K562 (cell line): ENCODE measurements at regions not wholly inside any gene's neighbourhood (a gene's known extent, or its start where the extent isn't known, plus 50 kb on each side); places are given as distances from the start of the nearest gene placed in this dataset.

ENCODE experiments used
- ATAC-seq: fragments of 200-7000 bp; cut with Tn5 transposase; 3 replicates; pipeline ENCODE4 v1.9.1; 2020; ENCODE audit warnings: moderate library complexity
- BruUV-seq: library from RNA; stranded (reverse); fragments of 400-500 nt; replicated peaks from 2 replicates; lab custom pipeline; 2021; lab: Mats Ljungman, UMichigan
- CTCF ChIA-PET: fragments of 300-600 bp; formaldehyde crosslinking; extraction: SDS; loops from one replicate; lab custom pipeline; 2021; ENCODE audit warnings: low intra/inter-chr PET ratio; lab: Yijun Ruan, JAX
- POLR2A ChIA-PET: fragments of 300-600, 350-650 bp; sonication (Branson Sonifier 250); formaldehyde crosslinking; extraction: SDS; loops from one replicate; lab custom pipeline; 2021; ENCODE audit warnings: antibody characterized with exemption, inconsistent platforms; lab: Yijun Ruan, JAX
- DNase-seq, 4 experiments: peaks; one replicate each; pipeline versions ENCODE4 v3.0.0 to v3.0.0-alpha.2; 2011 to 2018; ENCODE audit warnings: low spot score in 3 of 4, mixed read lengths in 3 of 4; ENCODE audit errors: extremely low read depth in 1 of 4
- FAIRE-seq: peaks from 2 replicates; lab custom pipeline; 2011; peaks lifted over from hg19 to GRCh38; lab: Jason Lieb, UNC
- H2AFZ ChIP-seq: 2 replicates; pipeline ENCODE4 v1.6.0; 2011; ENCODE audit warnings: low read depth, low read length, control low read depth, inconsistent platforms
- H3K27ac ChIP-seq: fragments of 200-600 bp; 3 replicates; pipeline ENCODE4 v1.8.0; 2011; ENCODE audit warnings: low read depth, mild to moderate bottlenecking, control low read depth, inconsistent platforms, low read length, moderate library complexity, mixed read lengths; ENCODE audit errors: extremely low read depth
- H3K27me3 ChIP-seq, 2 experiments: fragments of 300-600 bp in 1 of 2; 2 replicates in 1 of 2; 3 replicates in 1 of 2; pipeline versions ENCODE4 v1.6.0 to v1.8.0; 2011; ENCODE audit warnings: inconsistent platforms in 2 of 2, low read length in 2 of 2, mild to moderate bottlenecking in 1 of 2, mixed read lengths in 1 of 2, moderate library complexity in 1 of 2; ENCODE audit not compliant: control insufficient read depth in 2 of 2, insufficient read depth in 2 of 2
- H3K36me3 ChIP-seq: fragments of 300-600 bp; 3 replicates; pipeline ENCODE4 v1.8.0; 2011; ENCODE audit warnings: mild to moderate bottlenecking, low read length, inconsistent platforms; ENCODE audit not compliant: control insufficient read depth, insufficient read depth
- H3K4me1 ChIP-seq, 2 experiments: fragments of 200-600 bp in 1 of 2; replicated peaks in 1 of 2; 2 replicates in 1 of 2; 3 replicates in 1 of 2; pipeline versions ENCODE4 v1.5.1 to v1.8.0; 2011; ENCODE audit warnings: inconsistent platforms in 2 of 2, low read length in 2 of 2, mild to moderate bottlenecking in 1 of 2, mixed read lengths in 1 of 2, moderate library complexity in 1 of 2; ENCODE audit not compliant: control insufficient read depth in 2 of 2, insufficient read depth in 2 of 2
- H3K4me2 ChIP-seq: 2 replicates; pipeline ENCODE4 v1.6.1; 2011; ENCODE audit warnings: low read length, control low read depth, inconsistent platforms, mixed read lengths; ENCODE audit not compliant: insufficient read depth
- H3K4me3 ChIP-seq: fragments of 200-600 bp; sonication (generic), shearing (Covaris generic); 2 replicates; pipeline ENCODE4 v1.5.1; 2016; ENCODE audit warnings: control low read depth, inconsistent platforms
- H3K79me2 ChIP-seq: fragments of 200-600 bp; 3 replicates; pipeline ENCODE4 v1.8.0; 2011; ENCODE audit warnings: low read length, inconsistent platforms; ENCODE audit not compliant: control insufficient read depth, insufficient read depth
- H3K9ac ChIP-seq, 2 experiments: 2 replicates each; pipeline versions ENCODE4 v1.6.0 to v1.6.1; 2011; ENCODE audit warnings: low read depth in 2 of 2, low read length in 2 of 2, control low read depth in 1 of 2, inconsistent platforms in 1 of 2, mild to moderate bottlenecking in 1 of 2, mixed read lengths in 1 of 2; ENCODE audit not compliant: insufficient read depth in 1 of 2
- H3K9me1 ChIP-seq: one replicate; pipeline ENCODE4 v1.6.0; 2011; ENCODE audit warnings: inconsistent platforms, mild to moderate bottlenecking, low read length, moderate library complexity; ENCODE audit not compliant: control insufficient read depth, insufficient read depth
- H3K9me3 ChIP-seq: replicated peaks from 2 replicates; pipeline ENCODE4 v1.5.1; 2011; ENCODE audit warnings: low read depth, low read length, inconsistent platforms; ENCODE audit not compliant: control insufficient read depth, insufficient read depth
- H4K20me1 ChIP-seq: replicated peaks from 2 replicates; pipeline ENCODE4 v1.6.1; 2011; ENCODE audit warnings: low read length, inconsistent platforms, mixed read lengths; ENCODE audit not compliant: control insufficient read depth, insufficient read depth
- BDP1 ChIP-seq: IDR thresholded peaks from 3 replicates; pipeline ENCODE4 v1.6.1; 2011; ENCODE audit not compliant: insufficient read length, insufficient read depth
- CBFA2T3 ChIP-seq: fragments of 450-650 bp; IDR thresholded peaks from 2 replicates; pipeline ENCODE4 v1.6.1; 2017
- E2F5 ChIP-seq: sonication (generic); formaldehyde crosslinking; IDR thresholded peaks from 2 replicates; pipeline ENCODE4 v1.8.0; 2022; ENCODE audit warnings: mild to moderate bottlenecking, missing genetic modification reagents
- ELK3 ChIP-seq: fragments of 450-650 bp; formaldehyde crosslinking; IDR thresholded peaks from 2 replicates; pipeline ENCODE4 v1.4.0; 2020; ENCODE audit warnings: mild to moderate bottlenecking
- HDAC6 ChIP-seq: IDR thresholded peaks from 2 replicates; pipeline ENCODE4 v1.6.1; 2012; ENCODE audit warnings: low read depth, mild to moderate bottlenecking, control low read depth, inconsistent platforms, low read length, moderate library complexity
- IFI16 ChIP-seq: fragments of 250-450 bp; sonication (Bioruptor Pico); IDR thresholded peaks from 2 replicates; pipeline ENCODE4 v2.1.2; 2022; ENCODE audit warnings: mild to moderate bottlenecking, inconsistent platforms
- LARP7 ChIP-seq: fragments of 450-650 bp; IDR thresholded peaks from 2 replicates; pipeline ENCODE4 v1.6.1; 2016
- NFIX ChIP-seq: fragments of 250-450 bp; sonication (Bioruptor Pico); IDR thresholded peaks from 2 replicates; pipeline ENCODE4 v1.4.0; 2020; ENCODE audit warnings: low read depth, mild to moderate bottlenecking, moderate library complexity
- NR2F6 ChIP-seq: fragments of 450-650 bp; formaldehyde crosslinking; IDR thresholded peaks from 2 replicates; pipeline ENCODE4 v1.4.0; 2020; ENCODE audit warnings: mild to moderate bottlenecking
- RBM34 ChIP-seq: fragments of 200-400 bp; formaldehyde crosslinking; IDR thresholded peaks from 2 replicates; pipeline ENCODE4 v1.6.1; 2018; ENCODE audit warnings: low read length, borderline replicate concordance; ENCODE audit not compliant: insufficient read depth
- RREB1 ChIP-seq: fragments of 250-450 bp; sonication (Bioruptor Pico); IDR thresholded peaks from 2 replicates; pipeline ENCODE4 v1.4.0; 2020
- TOE1 ChIP-seq, 2 experiments: fragments of 450-650 bp in 1 of 2; sonication (generic) in 1 of 2; formaldehyde crosslinking in 1 of 2; IDR thresholded peaks; 2 replicates each; pipeline versions ENCODE4 v1.7.1 to v1.8.0; 2016 to 2022; ENCODE audit warnings: borderline replicate concordance in 2 of 2, mild to moderate bottlenecking in 2 of 2, antibody characterized with exemption in 1 of 2, inconsistent platforms in 1 of 2, low read depth in 1 of 2, missing genetic modification reagents in 1 of 2, moderate library complexity in 1 of 2
- ZNF140 ChIP-seq: fragments of 250-450 bp; sonication (Bioruptor Pico); IDR thresholded peaks from 2 replicates; pipeline ENCODE4 v1.8.0; 2021; ENCODE audit warnings: moderate library complexity, mild to moderate bottlenecking, inconsistent platforms
- ZNF184 ChIP-seq: sonication (generic); formaldehyde crosslinking; IDR thresholded peaks from 2 replicates; pipeline ENCODE4 v1.5.0; 2020; ENCODE audit warnings: missing genetic modification reagents
- ZNF316 ChIP-seq: fragments of 450-650 bp; IDR thresholded peaks from 2 replicates; pipeline ENCODE4 v1.6.1; 2016
- ZNF57 ChIP-seq: fragments of 450-650 bp; formaldehyde crosslinking; IDR thresholded peaks from 2 replicates; pipeline ENCODE4 v1.4.0; 2020; ENCODE audit warnings: mild to moderate bottlenecking, moderate library complexity
- WGBS: fragments of 100-300 bp; shearing (Covaris generic); methylation state at CpG from one replicate; pipeline ENCODE4 v1.1.6; 2016; ENCODE audit warnings: low coverage, mixed read lengths; ENCODE audit not compliant: insufficient coverage; ENCODE audit errors: missing lambda C conversion rate; 5-methylcytosine and 5-hydroxymethylcytosine counted together
- in situ Hi-C: fragments of 300-500 bp; cut with MboI; formaldehyde crosslinking; loops from 4 replicates; pipeline ENCODE4 v1.15.0; 2018; ENCODE audit warnings: inconsistent platforms, mixed read lengths
- intact Hi-C: fragments of 100-400 bp; cut with micrococcal nuclease; formaldehyde crosslinking; loops from 2 replicates; pipeline ENCODE4 v1.14.2; 2022

- Histone ChIP-seq H3K9me3 (no peaks in the 10 kb centered on the region), H3K4me1 (no peaks in the 10 kb centered on the region), H2AFZ (no peak overlapping the region), H3K27me3 (no peaks in the 10 kb centered on the region), H3K27ac (no peak overlapping the region), H3K4me2 (no peak overlapping the region), H3K79me2 (no peaks in the 10 kb centered on the region), H3K36me3 (no peaks in the 10 kb centered on the region), H4K20me1 (no peaks in the 10 kb centered on the region), H3K4me3 (no peak overlapping the region), H3K9me1 (no peaks in the 10 kb centered on the region), H3K9ac (no peak overlapping the region)
- WGBS, result 0% methylated on average over 1 of the region's 1 CpG
- CTCF ChIA-PET, result no interaction called here
- no peak for FAIRE-seq
- ATAC-seq, result no peak
- intact Hi-C loops, result no loop called here
- POLR2A ChIA-PET, result no interaction called here
- DNase-seq, result no peak
- in situ Hi-C loops, result no loop called here
- BruUV-seq, result no TSS peak
- TF ChIP-seq BDP1, result no peak
- no peak for TF ChIP-seq ZNF57 (CRISPR knock-in tag)
- TF ChIP-seq IFI16 (CRISPR knock-in tag), result no peak
- no peak for TF ChIP-seq ELK3 (CRISPR knock-in tag)
- no peak for TF ChIP-seq NR2F6 (CRISPR knock-in tag)
- TF ChIP-seq RBM34, result no peak
- TF ChIP-seq NFIX (CRISPR knock-in tag), result no peak
- no peak for TF ChIP-seq E2F5
- no peak for TF ChIP-seq HDAC6
- TF ChIP-seq ZNF184 (CRISPR knock-in tag), result no peak
- TF ChIP-seq ZNF316, result no peak
- no peak for TF ChIP-seq TOE1 (IDR thresholded peaks at IDR 0.05; ENCODE audit: borderline replicate concordance)
- no peak for TF ChIP-seq TOE1 (CRISPR knock-in tag; IDR thresholded peaks at IDR 0.05; ENCODE audit: borderline replicate concordance, low read depth)
- no peak for TF ChIP-seq CBFA2T3
- no peak for TF ChIP-seq RREB1 (CRISPR knock-in tag)
- TF ChIP-seq ZNF140 (CRISPR knock-in tag), result no peak
- no peak for TF ChIP-seq LARP7
Measured at GRCh38 chr7:9502269-9502668, 1068.9 kb downstream of the NXPH1 start.
